Vagina (tissue), 2 donors: ENCODE measurements at regions not wholly inside any gene's neighbourhood (a gene's known extent, or its start where the extent isn't known, plus 50 kb on each side); places are given as distances from the start of the nearest gene placed in this dataset.

Experiments used
- DNase-seq, 2 donors: peaks; one replicate each; pipeline ENCODE4 v3.0.0-alpha.2; 2017; ENCODE audit errors: extremely low spot score in 2 of 2
- H3K27ac ChIP-seq: fragments of 200-600 bp; sonication (generic); one replicate; pipeline ENCODE4 v1.5.1; 2019
- H3K27me3 ChIP-seq: fragments of 200-600 bp; sonication (generic); one replicate; pipeline ENCODE4 v1.5.1; 2019
- H3K36me3 ChIP-seq, 2 donors: fragments of 200-600 bp; sonication (generic); one replicate each; pipeline ENCODE4 v1.5.1; 2017 to 2019
- H3K4me1 ChIP-seq: fragments of 200-600 bp; sonication (generic); one replicate; pipeline ENCODE4 v1.5.1; 2019
- H3K4me3 ChIP-seq, 2 donors: fragments of 200-600 bp; sonication (generic); 1 replicate in 1 of 2; 2 replicates in 1 of 2; pipeline ENCODE4 v1.5.1; 2016 to 2019
- H3K9me3 ChIP-seq: fragments of 200-600 bp; sonication (generic); one replicate; pipeline ENCODE4 v1.5.1; 2019
- CTCF ChIP-seq, 3 experiments: fragments of 450-650 bp in 2 of 3; fragments of 200-600 bp in 1 of 3; sonication (generic) in 1 of 3; IDR thresholded peaks; one replicate each; pipeline ENCODE4 v1.5.1; 2017 to 2019; ENCODE audit warnings: antibody characterized with exemption in 3 of 3, mild to moderate bottlenecking in 2 of 3, moderate library complexity in 2 of 3
- POLR2A ChIP-seq, 2 donors: fragments of 450-650 bp; IDR thresholded peaks; one replicate each; pipeline ENCODE4 v1.6.1; 2017; ENCODE audit warnings: antibody characterized with exemption in 2 of 2, mild to moderate bottlenecking in 2 of 2, moderate library complexity in 2 of 2
- POLR2AphosphoS5 ChIP-seq, 2 donors: sonication (generic); formaldehyde crosslinking; IDR thresholded peaks; one replicate each; pipeline ENCODE4 v1.9.0; 2017; ENCODE audit warnings: antibody characterized with exemption in 2 of 2, mild to moderate bottlenecking in 2 of 2, low read depth in 1 of 2; ENCODE audit not compliant: insufficient read depth in 1 of 2
- intact Hi-C: fragments of 100-400 bp; cut with DNase I; formaldehyde crosslinking; loops from one replicate; pipeline ENCODE4 v1.15.1; 2023

- TF ChIP-seq CTCF (IDR thresholded peaks at IDR 0.05) = no peak
- TF ChIP-seq POLR2A (IDR thresholded peaks at IDR 0.05) = no peak
- no peak for TF ChIP-seq POLR2AphosphoS5 (IDR thresholded peaks at IDR 0.05; ENCODE audit: insufficient read depth in 1 of 2, low read depth in 1 of 2)
- H3K4me3 ChIP-seq = no peak overlapping the region
- no peak for DNase-seq
- H3K36me3 ChIP-seq = no peaks in the 10 kb centered on the region
- no peak overlapping the region for H3K27ac ChIP-seq
- no peaks in the 10 kb centered on the region for H3K9me3 ChIP-seq
- intact Hi-C loops = no loop called here
- H3K27me3 ChIP-seq = no peaks in the 10 kb centered on the region
- H3K4me1 ChIP-seq = peaks cover 5% of the 10 kb centered on the region
Measured at GRCh38 chr4:38241541-38241940, 281.3 kb downstream of the PTTG2 start.

GRCh38 chr4:38242101-38242500 is 281.9 kb downstream of the PTTG2 start:
- no peak for DNase-seq
- no peaks in the 10 kb centered on the region for H3K9me3 ChIP-seq
- no peaks in the 10 kb centered on the region for H3K36me3 ChIP-seq
- TF ChIP-seq POLR2A (IDR thresholded peaks at IDR 0.05) (no peak), POLR2AphosphoS5 (IDR thresholded peaks at IDR 0.05; ENCODE audit: insufficient read depth in 1 of 2, low read depth in 1 of 2) (no peak), CTCF (IDR thresholded peaks at IDR 0.05) (no peak)
- no peaks in the 10 kb centered on the region for H3K27me3 ChIP-seq
- intact Hi-C loops = no loop called here
- H3K27ac ChIP-seq = no peak overlapping the region
- H3K4me1 ChIP-seq = no peaks in the 10 kb centered on the region
- H3K4me3 ChIP-seq = no peak overlapping the region

DNA sequence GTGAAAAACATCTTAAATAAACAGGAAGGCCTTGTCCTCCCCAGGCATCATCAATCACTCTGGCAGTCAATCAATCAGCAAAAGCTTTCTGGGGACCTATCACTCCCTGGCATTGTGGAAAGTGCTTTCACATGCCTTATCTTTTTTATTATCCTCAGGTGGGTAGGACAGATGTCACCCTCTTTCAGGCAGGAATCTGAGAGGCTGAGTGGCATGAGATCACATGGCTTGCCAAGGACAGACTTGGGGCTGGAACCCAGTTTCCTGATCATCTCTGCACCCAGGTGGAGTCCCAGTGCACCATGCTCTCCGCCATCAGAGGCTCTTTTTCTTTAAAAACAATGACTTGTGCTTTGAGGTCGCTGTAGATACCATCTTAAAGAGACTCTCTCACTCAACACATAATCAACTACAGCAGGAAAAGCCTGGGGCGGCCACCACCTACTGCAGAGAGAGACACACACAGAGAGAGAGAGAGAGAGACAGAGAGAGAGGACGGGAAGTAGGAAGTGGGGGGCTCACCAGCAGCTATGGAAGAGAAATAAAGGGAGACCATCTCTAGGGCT is 282.7 kb downstream of the PTTG2 start:
- H3K36me3 ChIP-seq = no peaks in the 10 kb centered on the region

DNA sequence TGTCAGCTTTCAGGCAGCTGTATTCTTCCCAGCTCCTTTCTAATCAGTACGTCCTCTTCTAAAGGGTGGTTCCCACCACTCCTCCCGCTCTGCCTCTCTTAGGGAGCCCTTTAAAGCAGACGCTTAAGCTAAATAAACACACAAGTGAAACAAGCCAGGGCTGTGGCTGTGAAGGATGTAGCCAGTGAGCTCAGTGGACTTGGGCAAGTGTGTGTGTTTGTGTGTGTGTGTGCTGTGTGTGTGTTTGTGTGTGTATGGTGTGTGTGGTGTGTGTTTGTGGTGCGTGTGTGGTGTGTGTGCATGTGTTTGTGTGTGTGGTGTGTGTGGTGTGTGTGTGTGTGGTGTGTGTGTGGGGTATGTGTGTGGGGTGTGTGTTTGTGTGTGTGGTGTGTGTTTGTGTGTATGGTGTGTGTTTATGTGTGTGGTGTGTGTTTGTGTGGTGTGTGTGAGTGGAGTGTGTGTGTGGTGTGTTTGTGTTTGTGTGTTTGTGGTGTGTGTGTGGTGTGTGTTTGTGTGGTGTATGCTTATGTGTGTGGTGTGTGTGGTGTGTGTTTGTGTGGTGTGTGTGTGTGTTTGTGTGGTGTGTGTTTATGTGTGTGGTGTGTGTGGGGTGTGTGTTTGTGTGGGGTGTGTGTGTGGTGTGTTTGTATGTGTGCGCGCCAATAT is 283.3 kb downstream of the PTTG2 start:
- no peaks in the 10 kb centered on the region for H3K36me3 ChIP-seq
- H3K27ac ChIP-seq = no peak overlapping the region
- H3K4me1 ChIP-seq = no peaks in the 10 kb centered on the region
- H3K9me3 ChIP-seq = no peaks in the 10 kb centered on the region
- no peak for DNase-seq
- no peak overlapping the region for H3K4me3 ChIP-seq
- TF ChIP-seq POLR2A (IDR thresholded peaks at IDR 0.05) (no peak), CTCF (IDR thresholded peaks at IDR 0.05) (no peak), POLR2AphosphoS5 (IDR thresholded peaks at IDR 0.05; ENCODE audit: insufficient read depth in 1 of 2, low read depth in 1 of 2) (no peak)
- intact Hi-C loops = no loop called here
- no peaks in the 10 kb centered on the region for H3K27me3 ChIP-seq

More for the DNA sequence above, 282.7 kb downstream of the PTTG2 start:
- no peak for DNase-seq
- H3K27me3 ChIP-seq = no peaks in the 10 kb centered on the region
- TF ChIP-seq POLR2A (IDR thresholded peaks at IDR 0.05) (no peak), POLR2AphosphoS5 (IDR thresholded peaks at IDR 0.05; ENCODE audit: insufficient read depth in 1 of 2, low read depth in 1 of 2) (no peak), CTCF (IDR thresholded peaks at IDR 0.05) (no peak)
- no peak overlapping the region for H3K27ac ChIP-seq
- no peaks in the 10 kb centered on the region for H3K9me3 ChIP-seq
- no peak overlapping the region for H3K4me3 ChIP-seq
- H3K4me1 ChIP-seq = no peaks in the 10 kb centered on the region
- intact Hi-C loops = no loop called here

GRCh38 chr4:38254825-38255224 is 294.6 kb downstream of the PTTG2 start:
- no peaks in the 10 kb centered on the region for H3K27me3 ChIP-seq
- TF ChIP-seq POLR2A (IDR thresholded peaks at IDR 0.05) (no peak), CTCF (IDR thresholded peaks at IDR 0.05) (no peak), POLR2AphosphoS5 (IDR thresholded peaks at IDR 0.05; ENCODE audit: insufficient read depth in 1 of 2, low read depth in 1 of 2) (no peak)
- no peak overlapping the region for H3K4me3 ChIP-seq
- intact Hi-C loops = no loop called here
- H3K27ac ChIP-seq = no peak overlapping the region
- peaks cover 7% of the 10 kb centered on the region for H3K4me1 ChIP-seq
- H3K36me3 ChIP-seq = no peaks in the 10 kb centered on the region
- no peaks in the 10 kb centered on the region for H3K9me3 ChIP-seq
- no peak for DNase-seq
